ENCODE measurements at regions not wholly inside any gene's neighbourhood (a gene's known extent, or its start where the extent isn't known, plus 50 kb on each side); places are given as distances from the start of the nearest gene placed in this dataset.

DNA sequence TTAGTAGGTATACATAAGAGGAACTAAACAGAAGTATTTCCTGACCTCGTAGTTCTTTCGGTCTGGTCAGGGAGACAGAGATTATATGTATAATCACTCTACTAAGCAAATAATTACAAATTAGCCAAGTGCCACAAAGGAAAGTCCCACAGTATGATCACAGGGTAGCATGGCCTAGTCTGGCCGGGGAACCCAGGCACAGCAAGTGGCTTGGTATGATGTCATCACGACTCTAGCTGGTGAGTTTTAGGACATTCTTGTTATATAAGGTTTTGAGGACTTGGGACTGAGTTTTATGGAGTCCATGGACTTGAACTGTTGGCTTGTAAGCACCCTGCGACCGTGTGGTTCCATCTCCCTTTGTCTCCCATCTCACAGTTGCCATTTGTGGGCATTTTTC is 316.5 kb upstream of the ZFHX3 start:
- TF ChIP-seq, protein P1, sequence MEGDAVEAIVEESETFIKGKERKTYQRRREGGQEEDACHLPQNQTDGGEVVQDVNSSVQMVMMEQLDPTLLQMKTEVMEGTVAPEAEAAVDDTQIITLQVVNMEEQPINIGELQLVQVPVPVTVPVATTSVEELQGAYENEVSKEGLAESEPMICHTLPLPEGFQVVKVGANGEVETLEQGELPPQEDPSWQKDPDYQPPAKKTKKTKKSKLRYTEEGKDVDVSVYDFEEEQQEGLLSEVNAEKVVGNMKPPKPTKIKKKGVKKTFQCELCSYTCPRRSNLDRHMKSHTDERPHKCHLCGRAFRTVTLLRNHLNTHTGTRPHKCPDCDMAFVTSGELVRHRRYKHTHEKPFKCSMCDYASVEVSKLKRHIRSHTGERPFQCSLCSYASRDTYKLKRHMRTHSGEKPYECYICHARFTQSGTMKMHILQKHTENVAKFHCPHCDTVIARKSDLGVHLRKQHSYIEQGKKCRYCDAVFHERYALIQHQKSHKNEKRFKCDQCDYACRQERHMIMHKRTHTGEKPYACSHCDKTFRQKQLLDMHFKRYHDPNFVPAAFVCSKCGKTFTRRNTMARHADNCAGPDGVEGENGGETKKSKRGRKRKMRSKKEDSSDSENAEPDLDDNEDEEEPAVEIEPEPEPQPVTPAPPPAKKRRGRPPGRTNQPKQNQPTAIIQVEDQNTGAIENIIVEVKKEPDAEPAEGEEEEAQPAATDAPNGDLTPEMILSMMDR (IDR thresholded peaks at IDR 0.05), result no peak
- no peak for TF ChIP-seq POLR2A (IDR thresholded peaks at IDR 0.05)
